Omental fat pad (tissue), 3 donors: ENCODE measurements at regions not wholly inside any gene's neighbourhood (a gene's known extent, or its start where the extent isn't known, plus 50 kb on each side); places are given as distances from the start of the nearest gene placed in this dataset.
"Not testable (repeated sequence)": the region's sequence is repeated elsewhere in the genome, so short reads cannot be mapped to it uniquely, and the experiment has no call there.

Experiments
- ATAC-seq: fragments of 150-250 bp; one replicate; pipeline ENCODE4 v1.9.1; 2016; ENCODE audit warnings: mild to moderate bottlenecking, moderate library complexity; ENCODE audit not compliant: low FRiP score
- DNase-seq: peaks from one replicate; pipeline ENCODE4 v3.0.0-alpha.2; 2019; ENCODE audit warnings: low spot score
- TF ChIP-seq, protein P1 (sequence below), 3 donors: fragments of 450-650 bp; IDR thresholded peaks; one replicate each; pipeline ENCODE4 v1.5.1; 2016 to 2017; ENCODE audit warnings: antibody characterized with exemption in 3 of 3, mild to moderate bottlenecking in 3 of 3, moderate library complexity in 2 of 3

DNA sequence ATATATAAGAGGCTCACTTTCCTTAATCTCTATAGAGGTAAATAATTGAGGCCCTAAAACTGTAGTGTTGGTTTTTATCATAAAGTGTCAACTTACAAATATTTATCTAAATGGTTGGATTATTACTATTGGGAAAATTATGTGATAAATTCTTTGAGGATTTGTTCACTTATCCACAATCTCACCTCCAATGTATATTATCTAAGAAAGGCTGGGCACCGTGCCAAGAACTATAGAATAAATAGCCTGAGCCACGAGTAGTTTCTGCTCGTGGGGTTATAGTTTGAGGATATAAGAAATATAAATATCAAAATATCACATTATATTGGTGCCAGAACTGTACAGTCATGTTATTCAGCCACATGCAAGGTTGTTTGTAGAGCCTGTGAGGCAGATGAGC is 177.9 kb downstream of the VEGFC start:
- no peak for DNase-seq
- TF ChIP-seq, protein P1, sequence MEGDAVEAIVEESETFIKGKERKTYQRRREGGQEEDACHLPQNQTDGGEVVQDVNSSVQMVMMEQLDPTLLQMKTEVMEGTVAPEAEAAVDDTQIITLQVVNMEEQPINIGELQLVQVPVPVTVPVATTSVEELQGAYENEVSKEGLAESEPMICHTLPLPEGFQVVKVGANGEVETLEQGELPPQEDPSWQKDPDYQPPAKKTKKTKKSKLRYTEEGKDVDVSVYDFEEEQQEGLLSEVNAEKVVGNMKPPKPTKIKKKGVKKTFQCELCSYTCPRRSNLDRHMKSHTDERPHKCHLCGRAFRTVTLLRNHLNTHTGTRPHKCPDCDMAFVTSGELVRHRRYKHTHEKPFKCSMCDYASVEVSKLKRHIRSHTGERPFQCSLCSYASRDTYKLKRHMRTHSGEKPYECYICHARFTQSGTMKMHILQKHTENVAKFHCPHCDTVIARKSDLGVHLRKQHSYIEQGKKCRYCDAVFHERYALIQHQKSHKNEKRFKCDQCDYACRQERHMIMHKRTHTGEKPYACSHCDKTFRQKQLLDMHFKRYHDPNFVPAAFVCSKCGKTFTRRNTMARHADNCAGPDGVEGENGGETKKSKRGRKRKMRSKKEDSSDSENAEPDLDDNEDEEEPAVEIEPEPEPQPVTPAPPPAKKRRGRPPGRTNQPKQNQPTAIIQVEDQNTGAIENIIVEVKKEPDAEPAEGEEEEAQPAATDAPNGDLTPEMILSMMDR (IDR thresholded peaks at IDR 0.05), result no peak
- ATAC-seq, result no peak

DNA sequence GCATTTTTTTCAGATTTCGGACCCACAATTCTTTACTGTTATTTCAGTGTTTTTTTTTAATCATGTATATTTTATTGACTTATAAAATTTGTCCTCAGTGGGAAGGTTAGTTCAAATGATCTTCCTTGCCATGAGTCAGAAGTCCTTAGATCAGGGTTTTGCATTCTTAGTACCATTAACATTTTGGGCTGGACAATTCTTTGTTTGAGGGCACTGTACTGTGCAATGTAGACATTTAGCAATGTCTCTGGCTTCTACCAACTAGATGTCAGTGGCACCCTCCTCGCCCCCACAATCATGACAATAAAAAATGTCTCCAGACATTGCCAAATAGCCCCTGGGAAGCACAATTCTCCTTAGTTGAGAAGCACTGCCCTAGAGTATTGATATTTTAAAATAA is 176.6 kb downstream of the VEGFC start:
- DNase-seq (no peak), ATAC-seq (no peak)
- TF ChIP-seq, protein P1 (IDR thresholded peaks at IDR 0.05), result no peak

DNA sequence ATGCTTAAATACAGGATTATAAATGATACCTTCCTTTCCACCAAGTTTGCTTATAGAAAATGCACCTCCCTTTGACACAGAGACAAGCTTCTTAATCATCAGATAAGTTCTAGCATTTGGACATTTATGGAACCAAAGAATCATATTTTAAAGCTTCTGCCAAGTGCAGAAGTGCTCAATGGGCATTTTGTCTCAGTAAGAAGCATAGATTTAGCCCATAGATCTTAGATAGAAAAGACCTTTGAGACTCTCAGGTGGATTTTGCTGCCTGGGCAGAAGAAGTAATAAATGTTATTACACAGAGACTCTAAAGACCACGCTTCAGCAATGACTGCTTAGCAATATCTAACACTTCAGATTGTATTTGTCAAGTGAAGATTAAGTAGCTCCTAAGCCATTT is 174.6 kb downstream of the VEGFC start:
- TF ChIP-seq, protein P1 (IDR thresholded peaks at IDR 0.05), result no peak
- no peak for ATAC-seq
- DNase-seq, result no peak

DNA sequence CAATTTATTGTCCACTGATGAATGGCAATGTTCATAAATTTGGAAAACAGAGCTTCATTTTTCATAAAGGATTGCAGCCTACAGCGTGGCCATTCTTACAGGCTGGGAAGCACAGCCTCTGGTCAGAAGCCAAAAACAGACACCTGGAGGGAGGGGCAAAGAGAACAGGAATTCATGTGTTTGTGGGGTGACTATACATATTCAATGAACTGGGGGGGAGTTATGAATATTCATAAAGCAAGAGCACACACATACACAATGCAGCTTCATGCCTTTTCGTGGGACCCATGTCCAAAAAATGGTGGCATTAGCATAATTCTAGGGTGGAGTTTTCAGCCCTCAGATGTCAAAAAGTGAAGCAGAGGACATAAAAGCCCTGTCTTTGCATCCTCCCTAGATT is 173.3 kb downstream of the VEGFC start:
- TF ChIP-seq, protein P1 (IDR thresholded peaks at IDR 0.05), result no peak
- ATAC-seq (no peak), DNase-seq (no peak)

DNA sequence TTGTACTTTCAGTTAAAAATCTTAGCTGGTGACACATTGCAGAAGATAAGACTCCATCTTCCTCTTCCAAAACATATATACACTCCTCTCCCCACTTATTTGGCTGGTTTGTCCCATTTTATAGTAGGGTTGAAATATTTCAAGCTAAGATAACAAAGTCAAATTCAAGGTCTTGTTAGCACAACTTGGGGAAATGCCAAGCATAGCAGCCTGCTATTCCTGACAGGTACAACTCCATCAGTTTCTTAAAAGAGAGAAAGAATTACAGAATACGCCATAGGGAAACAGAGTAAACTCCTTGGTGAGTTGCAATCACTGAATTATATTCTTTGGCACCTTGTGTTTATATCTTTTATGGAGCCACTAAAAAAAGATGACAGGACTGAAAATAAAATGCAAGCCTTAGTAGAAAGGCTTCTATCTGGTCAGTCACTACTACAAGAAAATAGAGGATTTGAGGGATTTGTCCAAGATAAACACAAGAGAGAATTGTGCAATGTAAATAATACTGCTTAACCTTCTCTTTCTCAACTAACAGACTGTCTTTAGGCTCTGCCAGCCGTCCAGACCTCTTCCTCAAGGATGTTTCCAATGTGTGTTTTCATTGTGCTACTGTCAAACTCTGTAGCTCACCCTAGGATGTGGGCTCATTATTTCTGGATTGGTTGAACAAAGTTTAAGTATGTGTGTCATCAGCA is 170.3 kb downstream of the VEGFC start:
- no peak for ATAC-seq
- DNase-seq, result no peak
- TF ChIP-seq, protein P1 (IDR thresholded peaks at IDR 0.05), result no peak

DNA sequence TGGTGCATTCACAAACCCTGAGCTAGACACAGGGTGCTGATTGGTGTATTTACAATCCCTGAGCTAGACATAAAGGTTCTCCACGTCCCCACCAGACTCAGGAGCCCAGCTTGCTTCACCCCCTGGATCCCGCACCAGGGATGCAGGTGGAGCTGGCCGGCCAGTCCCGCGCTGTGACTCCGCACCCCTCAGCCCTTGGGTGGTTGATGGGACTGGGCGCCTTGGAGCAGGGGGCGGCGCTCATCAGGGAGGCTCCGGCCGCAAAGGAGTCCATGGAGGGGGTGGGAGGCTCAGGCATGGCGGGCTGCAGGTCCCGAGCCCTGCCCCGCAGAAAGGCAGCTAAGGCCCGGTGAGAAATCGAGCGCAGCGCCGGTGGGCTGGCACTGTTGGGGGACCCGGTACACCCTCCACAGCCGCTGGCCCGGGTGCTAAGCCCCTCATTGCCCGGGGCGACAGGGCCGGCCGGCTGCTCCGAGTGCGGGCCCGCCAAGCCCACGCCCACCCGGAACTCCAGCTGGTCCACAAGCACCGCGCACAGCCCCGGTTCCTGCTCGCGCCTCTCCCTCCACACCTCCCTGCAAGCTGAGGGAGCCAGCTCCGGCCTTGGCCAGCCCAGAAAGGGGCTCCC is 167.6 kb downstream of the VEGFC start:
- not testable (repeated sequence) for DNase-seq, ATAC-seq

DNA sequence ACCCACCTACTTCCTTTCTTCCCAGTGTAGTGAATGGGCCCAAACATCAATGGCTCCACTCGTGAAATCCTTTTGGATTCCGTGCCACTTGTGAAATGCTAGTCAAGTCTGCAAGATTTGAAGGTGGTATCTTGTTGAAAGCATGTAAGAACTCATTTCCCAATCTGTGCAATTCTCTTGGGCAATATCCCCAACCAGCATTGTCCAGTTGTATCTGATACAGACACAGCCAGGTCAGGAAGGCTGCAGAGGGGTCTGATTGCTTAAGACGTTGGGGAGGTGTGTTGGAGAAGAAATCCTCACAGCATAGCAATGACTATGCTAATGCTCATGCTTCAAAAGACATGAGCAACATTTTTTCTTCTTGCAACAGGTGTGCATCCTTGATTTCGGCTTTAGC is 164.8 kb downstream of the VEGFC start:
- DNase-seq (no peak), ATAC-seq (no peak)
- TF ChIP-seq, protein P1 (IDR thresholded peaks at IDR 0.05), result no peak
